ENCODE measurements at regions not wholly inside any gene's neighbourhood (a gene's known extent, or its start where the extent isn't known, plus 50 kb on each side); places are given as distances from the start of the nearest gene placed in this dataset.
A peak's percentile ranks its signal among the peaks of the same experiment; 100 is the strongest.

GRCh38 chr4:69044247-69044646 lies 52.0 kb upstream of the UGT2B7 start:
- Histone ChIP-seq H2BK15ac (ENCODE audit: low read length) (no peak overlapping the region), H3K27ac (ENCODE audit: low read depth, low read length) (no peak overlapping the region), H3K23ac (ENCODE audit: insufficient read length) (no peak overlapping the region), H2BK120ac (replicated peaks; ENCODE audit: low read depth, low read length) (no peak overlapping the region), H3K36me3 (ENCODE audit: control insufficient read depth in 2 of 4, insufficient read depth in 4 of 4, low read length in 3 of 4) (no peaks in the 10 kb centered on the region), H4K8ac (ENCODE audit: extremely low read depth, insufficient read depth, low read length) (no peak overlapping the region), H3K79me2 (ENCODE audit: control insufficient read depth in 1 of 2, insufficient read depth in 2 of 2, low read length in 2 of 2) (no peaks in the 10 kb centered on the region), H3K9me3 (ENCODE audit: insufficient read depth in 2 of 2, low read depth in 1 of 2, low read length in 1 of 2) (no peaks in the 10 kb centered on the region), H2AFZ (ENCODE audit: low read length) (peak overlapping the region; percentile 73; the same call in 1 of the 2 replicates), H4K5ac (ENCODE audit: insufficient read length, low read depth, low read length) (no peak overlapping the region), H4K20me1 (replicated peaks in 1 of 2; ENCODE audit: control insufficient read depth in 1 of 2, insufficient read depth in 2 of 2, low read length in 2 of 2) (no peaks in the 10 kb centered on the region), H3K4me1 (replicated peaks in 1 of 4; ENCODE audit: control insufficient read depth in 3 of 4, insufficient read depth in 4 of 4, low read length in 3 of 4) (no peaks in the 10 kb centered on the region), H3K4me3 (ENCODE audit: extremely low read depth in 1 of 4, insufficient read depth in 2 of 4, low read depth in 3 of 4, low read length in 4 of 4) (no peak overlapping the region), H3K27me3 (replicated peaks in 1 of 4; ENCODE audit: control insufficient read depth in 3 of 4, extremely low read depth in 1 of 4, insufficient read depth in 3 of 4, low read length in 3 of 4) (no peaks in the 10 kb centered on the region), H3K18ac (ENCODE audit: extremely low read depth, low read length) (no peak overlapping the region), H3K9ac (replicated peaks in 1 of 4; ENCODE audit: extremely low read depth in 1 of 4, low read depth in 3 of 4, low read length in 3 of 4) (no peak overlapping the region), H3K4me2 (ENCODE audit: insufficient read depth in 1 of 2, low read depth in 2 of 2, low read length in 2 of 2) (no peak overlapping the region), H2AK5ac (ENCODE audit: low read depth, low read length) (no peak overlapping the region), H3K14ac (ENCODE audit: insufficient read length) (no peak overlapping the region), H4K91ac (replicated peaks; ENCODE audit: insufficient read length, low read length) (no peak overlapping the region), H2BK5ac (ENCODE audit: low read depth, low read length) (no peak overlapping the region), H3K23me2 (ENCODE audit: low read depth, low read length) (no peaks in the 10 kb centered on the region; the same call in 1 of the 2 replicates), H2BK12ac (ENCODE audit: low read depth, low read length) (no peak overlapping the region), H2BK20ac (ENCODE audit: low read length) (no peak overlapping the region), H3K56ac (replicated peaks; ENCODE audit: insufficient read length, low read depth, low read length) (no peak overlapping the region), H3K79me1 (ENCODE audit: low read depth, low read length) (no peaks in the 10 kb centered on the region), H3K4ac (replicated peaks; ENCODE audit: insufficient read length, low read depth, low read length) (no peak overlapping the region)
- ChIA-PET CTCF (ENCODE audit: partially characterized antibody) (interaction anchor here (1.8 kb wide), 1 partner anchor 20 kb away, joined by 5 read pairs; no protein-coding TSS in a partner anchor), POLR2A (ENCODE audit: partially characterized antibody) (no interaction called here)
- 98% methylated on average over 3 of the region's 3 CpGs; no CpG with 5 or more reads in 1 of the 2 experiments for WGBS, 2 experiments (ENCODE audit: extremely low coverage in 1 of 2, insufficient coverage in 1 of 2, insufficient read length in 1 of 2, insufficient replicate concordance in 2 of 2, low coverage in 1 of 2, low lambda C conversion rate in 2 of 2, missing lambda C conversion rate in 1 of 2)
- DNase-seq (ENCODE audit: low read depth in 1 of 2, low spot score in 2 of 2), result no peak
- no peak for FAIRE-seq
- TF ChIP-seq YY1 (IDR thresholded peaks at IDR 0.05; ENCODE audit: low read depth, low read length) (no peak), ATF3 (IDR thresholded peaks at IDR 0.05; ENCODE audit: insufficient read depth, low read depth, low read length) (no peak), BRCA1 (IDR thresholded peaks at IDR 0.05; ENCODE audit: low read depth, low read length) (no peak), E2F6 (IDR thresholded peaks at IDR 0.05) (no peak)
